ENCODE measurements at regions not wholly inside any gene's neighbourhood (a gene's known extent, or its start where the extent isn't known, plus 50 kb on each side); places are given as distances from the start of the nearest gene placed in this dataset.
"Not testable (repeated sequence)": the region's sequence is repeated elsewhere in the genome, so short reads cannot be mapped to it uniquely, and the experiment has no call there.

DNA sequence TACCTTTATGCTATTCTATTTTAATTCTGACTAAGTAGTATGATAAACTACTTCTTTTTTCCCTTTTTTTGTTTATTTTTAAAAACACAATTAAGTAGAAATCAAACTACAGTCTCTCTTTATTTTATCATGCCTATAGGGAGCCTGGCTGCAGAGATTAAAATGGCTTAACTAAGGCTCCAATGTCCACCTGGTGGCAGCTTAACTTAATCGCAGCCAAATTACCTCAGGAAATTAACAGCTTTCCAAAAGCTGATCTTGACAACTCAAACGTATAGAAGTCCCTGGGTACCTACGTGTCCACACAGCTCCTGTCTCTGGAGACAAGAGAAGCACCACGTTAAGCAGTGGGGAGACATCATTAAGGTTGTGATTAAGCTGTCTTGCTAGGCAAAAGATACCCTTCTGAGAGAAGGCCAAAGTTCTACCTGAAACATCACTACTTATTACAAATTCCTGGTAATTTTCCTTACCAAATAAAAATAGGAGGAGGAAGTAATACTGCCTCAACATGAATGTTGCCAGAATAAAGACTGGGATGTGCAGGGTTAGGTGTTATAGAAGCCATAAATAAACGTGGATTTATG lies 63.2 kb upstream of the SNX19 start:
- DNase-seq (ENCODE audit: low read depth): peak; percentile 37

- DNase-seq (ENCODE audit: low read depth): no peak
Observed at GRCh38 chr11:130980071-130980862, 64.0 kb upstream of the SNX19 start.

GRCh38 chr11:130984241-130984640 lies 68.0 kb upstream of the SNX19 start:
- DNase-seq (ENCODE audit: low read depth): not testable (repeated sequence)

DNA sequence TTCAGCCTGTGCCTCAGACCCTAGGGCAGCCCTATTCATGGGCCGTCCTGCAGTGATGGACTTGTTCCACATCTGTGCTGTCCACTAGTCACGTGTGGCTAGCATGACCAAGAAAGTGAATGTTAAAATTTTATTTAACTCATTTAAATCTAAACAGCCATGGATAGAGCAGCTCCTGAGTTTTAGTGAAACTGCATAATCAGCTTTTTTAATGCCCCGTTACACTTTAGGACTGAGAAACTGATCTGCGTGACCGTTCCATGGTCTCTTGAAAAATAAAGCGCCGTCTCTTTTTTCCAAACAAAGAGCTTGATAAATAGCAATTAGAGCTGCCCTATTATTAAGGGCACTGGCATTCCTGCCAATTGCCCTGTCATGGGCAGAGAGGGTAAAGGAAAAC lies 76.5 kb upstream of the SNX19 start:
- DNase-seq (ENCODE audit: low read depth): no peak

- no peak for DNase-seq (ENCODE audit: low read depth)
Observed at GRCh38 chr11:130994043-130994442, 77.8 kb upstream of the SNX19 start.

DNA sequence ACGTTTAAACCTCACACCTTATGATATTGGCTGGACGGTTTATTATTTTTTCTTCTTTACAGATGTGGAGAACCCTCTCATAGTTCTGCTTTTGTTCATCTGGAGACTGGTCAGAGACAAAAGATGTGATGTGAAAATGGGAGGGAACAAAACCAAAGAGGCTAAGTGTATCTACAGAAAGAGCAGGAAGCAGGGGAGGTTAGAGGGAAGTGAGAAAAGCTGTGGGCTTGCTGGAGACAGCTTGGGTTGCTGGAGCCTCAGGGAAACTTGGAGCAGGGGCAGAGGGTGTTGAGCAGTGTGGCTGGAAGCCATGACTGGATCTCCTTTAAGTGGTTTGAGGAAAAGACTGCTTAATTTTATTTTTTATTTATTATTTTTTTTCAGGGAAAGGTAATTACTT lies 79.0 kb upstream of the SNX19 start:
- no peak for DNase-seq (ENCODE audit: low read depth)

GRCh38 chr11:130997278-130997677 lies 81.0 kb upstream of the SNX19 start:
- no peak for DNase-seq (ENCODE audit: low read depth)

- DNase-seq (ENCODE audit: low read depth): peak; percentile 28
Observed at GRCh38 chr11:130999086-130999485, 82.8 kb upstream of the SNX19 start.

- peak; percentile 93 for DNase-seq (ENCODE audit: low read depth)
Observed at GRCh38 chr11:130999992-131000770, 83.9 kb upstream of the SNX19 start.

DNA sequence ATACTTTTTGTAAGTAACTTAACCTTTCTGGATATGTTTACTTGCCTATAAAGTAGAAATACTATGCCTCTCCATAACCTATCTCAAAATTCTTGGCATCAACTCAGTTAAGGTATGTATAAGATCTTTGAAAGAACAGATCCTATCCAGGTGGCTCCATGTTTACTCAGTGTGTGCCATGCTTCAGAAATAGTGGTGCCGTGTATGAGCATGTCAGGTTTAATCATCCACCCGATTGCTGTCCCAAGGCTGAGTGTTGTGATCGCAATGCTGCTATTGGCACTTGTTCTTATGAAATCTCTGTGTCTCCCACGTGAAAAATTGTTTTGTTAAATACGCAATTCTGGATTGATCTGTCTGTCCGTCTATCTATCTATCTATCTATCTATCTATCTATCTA lies 85.9 kb upstream of the SNX19 start:
- DNase-seq (ENCODE audit: low read depth): peak; percentile 36

DNA sequence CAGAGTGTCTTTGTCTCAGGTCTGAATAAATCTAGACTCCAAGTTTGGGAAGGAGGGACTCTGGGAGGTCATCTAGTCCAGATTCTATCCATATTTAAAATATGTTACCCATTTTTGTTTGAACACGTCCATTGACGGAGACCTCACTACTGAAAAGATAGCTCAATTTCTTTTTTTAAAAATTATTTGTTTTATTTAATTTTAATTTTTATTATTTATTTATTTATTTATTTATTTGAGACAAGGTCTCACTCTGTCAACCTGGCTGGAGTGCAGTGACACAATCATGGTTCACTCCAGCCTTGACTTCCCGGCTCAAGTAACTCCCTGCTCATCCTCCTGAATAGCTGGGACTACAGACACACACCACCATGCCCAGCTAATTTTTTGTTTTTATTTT lies 89.5 kb upstream of the SNX19 start:
- DNase-seq (ENCODE audit: low read depth): no peak

- peak; percentile 51 for DNase-seq (ENCODE audit: low read depth)
Observed at GRCh38 chr11:131025020-131025419, 108.7 kb upstream of the SNX19 start.

- DNase-seq (ENCODE audit: low read depth): peak; percentile 69
Observed at GRCh38 chr11:131025421-131026125, 109.3 kb upstream of the SNX19 start.

DNA sequence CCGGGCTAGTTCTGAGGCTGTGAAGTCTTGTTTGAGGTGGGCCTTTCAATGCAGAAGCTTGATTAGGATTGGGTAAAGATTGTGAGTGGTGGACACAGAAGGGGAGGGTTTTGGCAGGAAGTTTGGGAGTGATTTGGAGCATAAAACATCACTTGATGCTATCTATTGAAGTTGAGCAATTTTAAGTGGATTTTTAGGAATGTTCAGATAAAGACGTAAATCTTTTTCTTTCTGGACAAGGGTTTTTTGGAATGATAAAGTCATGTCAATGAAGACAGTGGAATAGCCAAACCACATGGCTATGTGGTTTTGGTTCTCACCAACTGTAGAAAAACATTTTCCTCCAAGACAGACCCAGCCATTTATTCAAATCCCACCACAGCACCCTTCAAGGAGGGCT lies 111.2 kb upstream of the SNX19 start:
- DNase-seq (ENCODE audit: low read depth): no peak

GRCh38 chr11:131033151-131033651 lies 116.9 kb upstream of the SNX19 start:
- DNase-seq (ENCODE audit: low read depth): peak; percentile 91

- no peak for DNase-seq (ENCODE audit: low read depth)
Observed at GRCh38 chr11:131036514-131036913, 120.2 kb upstream of the SNX19 start.

DNA sequence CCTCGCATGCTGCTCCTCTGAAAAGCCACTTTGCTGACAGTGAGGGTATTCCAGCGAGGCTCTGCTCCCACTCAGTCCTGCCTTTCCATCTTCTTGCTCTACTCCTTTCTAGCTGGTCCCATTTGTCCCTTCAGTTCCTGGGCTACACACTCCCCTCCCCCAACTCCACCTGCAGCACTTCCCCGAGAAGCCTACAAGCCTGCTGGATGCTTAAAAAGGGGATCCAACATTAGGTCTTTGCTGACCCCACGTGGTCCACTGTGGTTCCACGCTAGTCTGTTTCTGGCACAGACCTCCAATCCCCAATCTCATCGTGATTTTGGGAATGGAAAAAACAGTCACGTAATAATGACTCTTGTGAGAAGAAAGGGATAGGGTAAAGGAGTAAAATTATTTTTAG lies 121.6 kb upstream of the SNX19 start:
- DNase-seq (ENCODE audit: low read depth): no peak

- DNase-seq (ENCODE audit: low read depth): no peak
Observed at GRCh38 chr11:131038597-131038996, 122.3 kb upstream of the SNX19 start.

GRCh38 chr11:131041331-131042040 lies 125.2 kb upstream of the SNX19 start:
- DNase-seq (ENCODE audit: low read depth): peak; percentile 37

DNA sequence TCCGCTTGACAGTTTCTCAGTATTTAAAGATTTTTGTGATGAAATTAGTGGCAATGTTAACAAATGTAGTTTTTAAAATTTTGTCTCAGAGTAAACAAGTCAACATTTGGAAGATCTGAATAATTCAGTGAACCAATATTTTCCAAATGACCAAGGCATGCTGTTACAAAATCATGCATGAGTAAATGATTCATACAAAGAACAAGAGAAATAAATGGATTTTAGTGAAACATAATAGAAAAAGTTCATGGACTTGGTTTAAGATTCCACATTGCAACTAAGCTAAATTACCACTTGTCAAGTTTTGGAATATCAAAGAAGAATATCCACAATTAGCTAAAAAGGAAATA lies 125.7 kb upstream of the SNX19 start:
- DNase-seq (ENCODE audit: low read depth): no peak

GRCh38 chr11:131043251-131043650 lies 127.0 kb upstream of the SNX19 start:
- DNase-seq (ENCODE audit: low read depth): no peak

Measured in renal cortical epithelial cell (primary cell).